DND-41 (cell line): ENCODE measurements at regions not wholly inside any gene's neighbourhood (a gene's known extent, or its start where the extent isn't known, plus 50 kb on each side); places are given as distances from the start of the nearest gene placed in this dataset.

Experiments used
- ATAC-seq: fragments of 200-7000 bp; cut with Tn5 transposase; 3 replicates; pipeline ENCODE4 v1.9.1; 2021; ENCODE audit warnings: low read depth; ENCODE audit not compliant: insufficient read depth
- DNase-seq: peaks from one replicate; pipeline ENCODE4 v3.0.0-alpha.2; 2020
- H2AFZ ChIP-seq: 2 replicates; pipeline ENCODE4 v1.6.0; 2012; ENCODE audit warnings: low read depth, low read length
- H3K27ac ChIP-seq: 2 replicates; pipeline ENCODE4 v1.5.1; 2012; ENCODE audit warnings: low read length, inconsistent platforms
- H3K27me3 ChIP-seq: fragments of 200-600 bp; sonication (generic); 2 replicates; pipeline ENCODE4 v1.6.0; 2012; ENCODE audit warnings: low read length, mild to moderate bottlenecking, inconsistent platforms; ENCODE audit not compliant: insufficient read depth, poor library complexity
- H3K36me3 ChIP-seq: 2 replicates; pipeline ENCODE4 v1.5.1; 2012; ENCODE audit warnings: low read length, inconsistent platforms; ENCODE audit not compliant: insufficient read depth
- H3K4me1 ChIP-seq: 2 replicates; pipeline ENCODE4 v1.5.1; 2012; ENCODE audit warnings: mild to moderate bottlenecking, low read length; ENCODE audit not compliant: insufficient read depth
- H3K4me2 ChIP-seq: 2 replicates; pipeline ENCODE4 v1.6.0; 2012; ENCODE audit warnings: mild to moderate bottlenecking, moderate library complexity, low read length, inconsistent platforms; ENCODE audit not compliant: insufficient read depth
- H3K4me3 ChIP-seq, 2 experiments: fragments of 200-600 bp in 1 of 2; shearing (Covaris generic) in 1 of 2; 2 replicates each; pipeline ENCODE4 v1.5.1; 2012 to 2016; ENCODE audit warnings: inconsistent platforms in 2 of 2, low read length in 2 of 2, mild to moderate bottlenecking in 2 of 2, low read depth in 1 of 2, moderate library complexity in 1 of 2
- H3K79me2 ChIP-seq: 2 replicates; pipeline ENCODE4 v1.6.0; 2012; ENCODE audit warnings: low read length, inconsistent platforms; ENCODE audit not compliant: insufficient read depth
- H3K9ac ChIP-seq: 2 replicates; pipeline ENCODE4 v1.6.0; 2012; ENCODE audit warnings: low read depth, mild to moderate bottlenecking, inconsistent platforms, low read length, moderate library complexity
- H3K9me3 ChIP-seq: 2 replicates; pipeline ENCODE4 v1.5.1; 2012; ENCODE audit warnings: low read length, moderate library complexity, mild to moderate bottlenecking, inconsistent platforms; ENCODE audit not compliant: insufficient read depth, severe bottlenecking
- H4K20me1 ChIP-seq: 2 replicates; pipeline ENCODE4 v1.6.0; 2012; ENCODE audit warnings: low read length; ENCODE audit not compliant: insufficient read depth
- EZH2 ChIP-seq: IDR thresholded peaks from 3 replicates; pipeline ENCODE4 v1.6.1; 2012; ENCODE audit warnings: borderline replicate concordance, low read depth, mild to moderate bottlenecking, moderate library complexity, low read length, inconsistent platforms; ENCODE audit not compliant: severe bottlenecking
- TF ChIP-seq, protein P1 (sequence below): IDR thresholded peaks from 2 replicates; pipeline ENCODE4 v1.5.1; 2012; ENCODE audit warnings: borderline replicate concordance, low read length, moderate library complexity, mild to moderate bottlenecking; ENCODE audit not compliant: poor library complexity, severe bottlenecking; ENCODE audit errors: extremely low read depth

DNA sequence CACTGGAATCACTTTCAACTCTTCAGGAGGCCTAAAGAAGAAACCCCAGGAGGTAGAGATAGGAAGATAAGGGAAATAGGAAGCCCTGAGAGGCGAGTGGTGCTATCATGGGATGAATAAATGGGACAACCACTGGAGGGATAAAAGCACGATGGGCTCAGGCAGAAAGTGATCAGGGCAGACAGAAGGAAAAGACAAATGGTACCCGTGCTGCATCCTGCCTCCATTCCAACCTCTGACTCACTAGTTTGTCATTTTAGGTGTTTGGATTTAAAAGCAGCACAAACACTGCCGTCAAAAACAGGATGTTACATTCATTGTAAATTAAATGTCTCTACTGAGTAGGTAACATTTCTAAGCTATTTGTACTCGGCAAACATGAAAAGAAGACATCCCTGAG lies 314.3 kb upstream of the HTR2A start:
- Histone ChIP-seq H3K27ac (no peak overlapping the region), H3K9me3 (no peaks in the 10 kb centered on the region), H2AFZ (no peak overlapping the region), H3K36me3 (no peaks in the 10 kb centered on the region), H3K4me1 (no peaks in the 10 kb centered on the region), H3K4me2 (no peak overlapping the region), H3K79me2 (no peaks in the 10 kb centered on the region), H3K27me3 (no peaks in the 10 kb centered on the region), H3K9ac (no peak overlapping the region), H3K4me3 (no peak overlapping the region), H4K20me1 (no peaks in the 10 kb centered on the region)
- no peak for DNase-seq
- no peak for ATAC-seq
- TF ChIP-seq EZH2, result no peak
- TF ChIP-seq, protein P1, sequence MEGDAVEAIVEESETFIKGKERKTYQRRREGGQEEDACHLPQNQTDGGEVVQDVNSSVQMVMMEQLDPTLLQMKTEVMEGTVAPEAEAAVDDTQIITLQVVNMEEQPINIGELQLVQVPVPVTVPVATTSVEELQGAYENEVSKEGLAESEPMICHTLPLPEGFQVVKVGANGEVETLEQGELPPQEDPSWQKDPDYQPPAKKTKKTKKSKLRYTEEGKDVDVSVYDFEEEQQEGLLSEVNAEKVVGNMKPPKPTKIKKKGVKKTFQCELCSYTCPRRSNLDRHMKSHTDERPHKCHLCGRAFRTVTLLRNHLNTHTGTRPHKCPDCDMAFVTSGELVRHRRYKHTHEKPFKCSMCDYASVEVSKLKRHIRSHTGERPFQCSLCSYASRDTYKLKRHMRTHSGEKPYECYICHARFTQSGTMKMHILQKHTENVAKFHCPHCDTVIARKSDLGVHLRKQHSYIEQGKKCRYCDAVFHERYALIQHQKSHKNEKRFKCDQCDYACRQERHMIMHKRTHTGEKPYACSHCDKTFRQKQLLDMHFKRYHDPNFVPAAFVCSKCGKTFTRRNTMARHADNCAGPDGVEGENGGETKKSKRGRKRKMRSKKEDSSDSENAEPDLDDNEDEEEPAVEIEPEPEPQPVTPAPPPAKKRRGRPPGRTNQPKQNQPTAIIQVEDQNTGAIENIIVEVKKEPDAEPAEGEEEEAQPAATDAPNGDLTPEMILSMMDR, result no peak

DNA sequence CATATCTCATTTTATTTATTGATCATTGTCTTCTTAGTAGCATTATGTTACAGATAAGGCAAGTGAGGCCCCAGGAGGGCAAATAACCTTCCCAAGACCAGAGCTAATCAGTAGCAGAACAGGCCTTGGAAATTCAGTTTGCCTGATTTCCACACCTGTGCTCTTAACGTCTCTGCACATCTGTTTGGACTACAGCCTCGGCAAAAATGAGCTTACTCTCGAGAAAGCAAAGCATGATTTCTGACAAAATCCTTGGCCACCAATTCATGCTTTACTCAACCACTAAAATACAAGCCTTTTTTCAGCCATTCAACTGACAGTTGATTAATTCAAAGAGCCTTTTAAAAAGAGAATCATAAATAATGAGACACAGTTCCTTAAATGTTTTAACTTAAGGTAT lies 309.3 kb upstream of the HTR2A start:
- H3K4me1 ChIP-seq, result no peaks in the 10 kb centered on the region

DNA sequence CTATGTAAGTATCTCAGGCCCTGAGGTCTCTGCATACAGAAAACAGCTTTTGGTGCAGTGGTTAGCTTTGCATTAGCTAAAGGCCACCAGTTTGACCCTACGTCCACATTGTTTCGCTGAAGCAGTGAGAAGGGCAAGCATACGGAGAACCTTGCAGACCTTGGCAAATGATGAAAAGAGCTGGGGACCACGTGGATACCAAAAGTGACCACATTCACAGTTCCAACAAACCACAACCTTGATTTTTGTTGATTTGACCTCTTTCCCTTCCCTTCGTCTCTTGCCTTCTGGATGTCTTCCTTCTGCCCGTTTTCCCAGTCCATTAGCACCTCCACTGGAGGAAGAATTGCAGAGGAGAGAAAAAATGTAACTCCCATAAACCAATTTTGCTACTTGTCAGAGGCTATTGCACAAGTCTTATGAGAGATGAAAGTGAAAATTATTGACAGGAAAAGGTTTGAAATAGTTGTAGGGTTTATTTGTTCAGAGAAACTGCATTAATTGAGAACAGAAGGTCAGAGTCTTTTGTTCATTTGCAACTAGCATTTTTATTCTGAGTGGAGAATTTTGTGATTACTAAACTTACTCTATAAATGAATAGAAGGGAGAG lies 293.9 kb upstream of the HTR2A start:
- Histone ChIP-seq H3K9me3 (no peaks in the 10 kb centered on the region), H3K79me2 (no peaks in the 10 kb centered on the region), H4K20me1 (no peaks in the 10 kb centered on the region; the same call in 1 of the 2 replicates), H2AFZ (no peak overlapping the region), H3K27me3 (peaks cover 14% of the 10 kb centered on the region), H3K27ac (no peak overlapping the region), H3K4me1 (no peaks in the 10 kb centered on the region), H3K4me3 (no peak overlapping the region), H3K9ac (no peak overlapping the region), H3K4me2 (no peak overlapping the region), H3K36me3 (no peaks in the 10 kb centered on the region)
- no peak for TF ChIP-seq EZH2
- TF ChIP-seq, protein P1, result no peak
- DNase-seq, result no peak
- no peak for ATAC-seq

More for the DNA sequence above, 309.3 kb upstream of the HTR2A start:
- Histone ChIP-seq H3K9ac (no peak overlapping the region), H3K9me3 (peaks cover 4% of the 10 kb centered on the region), H4K20me1 (no peaks in the 10 kb centered on the region), H3K27me3 (no peaks in the 10 kb centered on the region), H3K36me3 (no peaks in the 10 kb centered on the region), H3K79me2 (no peaks in the 10 kb centered on the region), H3K27ac (no peak overlapping the region), H3K4me3 (no peak overlapping the region), H2AFZ (no peak overlapping the region), H3K4me2 (no peak overlapping the region)
- no peak for DNase-seq
- TF ChIP-seq EZH2, result no peak
- TF ChIP-seq, protein P1, result no peak
- ATAC-seq, result no peak
